AG09309 (cell line): ENCODE measurements at regions not wholly inside any gene's neighbourhood (a gene's known extent, or its start where the extent isn't known, plus 50 kb on each side); places are given as distances from the start of the nearest gene placed in this dataset.

Experiments used
- DNase-seq: peaks from one replicate; pipeline ENCODE4 v3.0.0-alpha.2; 2010; ENCODE audit warnings: low read depth
- H3K4me3 ChIP-seq: 2 replicates; pipeline ENCODE4 v1.5.1; 2011; ENCODE audit warnings: mild to moderate bottlenecking, low read depth, low read length, moderate library complexity; ENCODE audit not compliant: control insufficient read depth
- CTCF ChIP-seq: IDR thresholded peaks from 2 replicates; pipeline ENCODE4 v1.5.1; 2011; ENCODE audit warnings: mild to moderate bottlenecking, low read depth, low read length, inconsistent platforms; ENCODE audit not compliant: insufficient read depth, control insufficient read depth; ENCODE audit errors: missing control alignments

GRCh38 chr3:70519913-70520659, 207.6 kb upstream of the MDFIC2 start:
- no peak for TF ChIP-seq CTCF
- no peak overlapping the region for H3K4me3 ChIP-seq
- DNase-seq: no peak

GRCh38 chr3:70519026-70519425, 206.6 kb upstream of the MDFIC2 start:
- no peak for DNase-seq
- no peak overlapping the region for H3K4me3 ChIP-seq
- TF ChIP-seq CTCF: no peak

DNA sequence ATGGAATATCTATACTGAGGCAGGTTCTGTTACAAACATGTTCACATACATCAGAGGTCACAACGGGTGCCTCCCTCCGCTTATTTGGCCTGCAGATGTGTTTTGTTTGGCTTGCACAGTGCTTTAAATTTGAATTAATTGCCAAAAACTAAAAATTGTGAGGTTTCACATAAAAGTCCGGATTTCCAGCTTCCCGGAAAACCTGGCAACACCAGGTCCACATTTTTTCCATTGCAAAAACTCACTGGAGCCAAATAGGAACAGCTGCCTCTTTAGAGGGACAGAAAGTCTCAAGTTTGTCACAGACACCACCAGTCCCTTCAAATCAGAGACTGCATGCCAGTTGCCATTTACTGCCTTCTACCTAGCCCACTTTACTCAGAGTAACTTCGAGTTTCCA, 205.9 kb upstream of the MDFIC2 start:
- TF ChIP-seq CTCF: no peak
- H3K4me3 ChIP-seq: no peak overlapping the region
- no peak for DNase-seq

DNA sequence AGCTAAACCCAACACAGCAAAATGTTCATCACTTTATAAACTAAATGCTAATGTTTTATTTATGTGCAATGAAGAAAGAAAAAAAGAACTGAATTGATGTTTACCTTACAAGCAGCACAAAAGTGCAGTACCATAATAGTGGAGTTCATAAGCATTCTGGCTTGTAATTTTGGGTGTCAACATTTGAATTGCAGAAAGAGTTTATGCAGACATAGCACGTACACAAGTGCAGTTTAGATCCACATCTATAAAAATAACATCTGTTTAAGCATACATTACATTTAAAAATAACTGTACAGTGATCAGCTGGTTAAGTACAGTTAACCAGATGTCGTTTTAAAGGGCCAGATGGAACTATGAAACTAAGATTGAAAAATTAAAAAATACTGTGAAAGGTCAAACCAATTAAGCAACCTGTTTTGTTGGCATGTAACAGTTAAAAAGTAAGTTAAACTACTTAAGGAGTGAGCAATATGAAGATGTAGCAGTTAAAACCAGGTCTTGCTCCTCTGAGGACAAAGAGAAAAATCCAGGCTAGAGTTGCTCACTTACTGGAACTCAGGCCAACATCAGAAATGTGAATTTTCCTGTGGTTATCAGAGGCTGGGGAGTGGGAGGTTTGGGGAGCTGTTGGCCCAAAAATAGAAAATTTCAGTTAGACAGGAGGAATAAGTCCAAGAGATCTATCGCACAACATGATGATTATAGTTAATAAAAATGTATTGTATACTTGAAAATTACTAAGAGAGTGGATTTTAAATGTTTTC, 204.9 kb upstream of the MDFIC2 start:
- TF ChIP-seq CTCF: no peak
- DNase-seq: no peak
- H3K4me3 ChIP-seq: no peak overlapping the region

DNA sequence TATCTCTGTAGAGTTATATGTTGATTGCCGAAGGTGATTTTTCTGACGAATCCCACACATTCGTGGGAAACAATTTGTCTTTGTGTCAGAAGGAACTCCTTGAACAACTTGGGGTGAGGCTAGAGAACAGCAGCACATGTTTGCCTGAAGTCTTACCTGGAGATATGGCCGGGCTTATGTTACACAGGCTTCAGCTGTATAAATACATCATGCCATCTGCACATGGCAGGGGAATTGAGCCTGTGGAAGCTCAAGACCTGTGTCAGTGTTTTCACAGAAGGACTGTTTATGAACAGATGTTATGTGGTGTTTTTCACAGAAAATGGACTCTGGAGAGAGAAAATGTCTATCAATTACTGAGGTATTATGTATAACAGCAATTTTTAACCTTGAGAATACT, 203.6 kb upstream of the MDFIC2 start:
- TF ChIP-seq CTCF: no peak
- H3K4me3 ChIP-seq: no peak overlapping the region
- no peak for DNase-seq

DNA sequence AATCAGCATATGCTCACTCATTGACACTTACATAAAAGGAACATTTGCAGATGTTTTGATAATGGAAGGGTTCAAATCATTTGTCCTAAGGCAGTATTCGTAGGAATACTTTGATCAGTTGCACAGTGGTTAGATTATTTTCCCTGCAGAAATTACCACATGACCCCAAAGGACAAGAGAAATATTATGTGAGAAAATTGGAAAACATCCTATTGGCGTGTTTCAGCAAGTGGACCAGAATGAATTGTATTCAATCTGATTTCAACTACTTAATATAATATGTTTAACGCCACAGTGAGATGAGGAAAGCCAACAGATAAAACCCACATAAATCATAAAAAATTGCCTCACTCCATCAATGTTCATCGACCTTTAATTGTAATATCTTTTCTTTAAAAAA, 195.0 kb upstream of the MDFIC2 start:
- no peak overlapping the region for H3K4me3 ChIP-seq
- DNase-seq: no peak
- TF ChIP-seq CTCF: no peak

- TF ChIP-seq CTCF: no peak
- DNase-seq: no peak
- H3K4me3 ChIP-seq: no peak overlapping the region
Observed at GRCh38 chr3:70506775-70507174, 194.3 kb upstream of the MDFIC2 start.
